GM23248 (cell line): ENCODE measurements at regions not wholly inside any gene's neighbourhood (a gene's known extent, or its start where the extent isn't known, plus 50 kb on each side); places are given as distances from the start of the nearest gene placed in this dataset.

Source experiments
- EZH2 ChIP-seq: fragments of 200-600 bp; sonication (generic); IDR thresholded peaks from 2 replicates; pipeline ENCODE4 v1.6.1; 2018; ENCODE audit warnings: antibody characterized with exemption, mild to moderate bottlenecking; ENCODE audit not compliant: insufficient read depth, poor library complexity, severe bottlenecking
- EZH2phosphoT487 ChIP-seq: fragments of 200-600 bp; sonication (generic); IDR thresholded peaks from 2 replicates; pipeline ENCODE4 v1.6.1; 2018; ENCODE audit warnings: antibody characterized with exemption, moderate library complexity, mild to moderate bottlenecking, low read depth; ENCODE audit not compliant: insufficient read depth

- TF ChIP-seq EZH2phosphoT487 = no peak
- no peak for TF ChIP-seq EZH2
These were observed 56.4 kb upstream of the TAMM41 start for GRCh38 chr3:11903047-11903446.
